ENCODE measurements at regions not wholly inside any gene's neighbourhood (a gene's known extent, or its start where the extent isn't known, plus 50 kb on each side); places are given as distances from the start of the nearest gene placed in this dataset.

DNA sequence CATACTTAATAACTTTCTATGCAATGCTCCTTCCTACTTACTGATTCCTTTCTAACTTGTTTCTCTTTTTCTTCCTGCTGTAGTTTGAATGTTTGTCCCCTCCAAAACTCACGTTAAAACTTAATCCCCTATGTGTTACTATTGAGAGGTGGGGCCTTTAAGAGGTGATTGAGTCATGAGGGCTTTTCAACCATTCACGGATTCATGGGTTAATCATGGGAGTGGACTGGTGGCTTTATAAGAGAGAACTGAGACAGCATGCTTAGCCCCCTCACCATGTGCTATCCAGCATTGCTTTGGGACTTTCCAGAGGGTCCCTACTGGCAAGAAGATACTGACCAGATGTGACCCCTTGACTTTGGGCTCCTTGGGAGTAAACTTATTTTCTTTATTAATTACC, 66.0 kb upstream of the TRIM9 start:
- CTCF ChIA-PET = no interaction called here
- no peak overlapping the region for H3K27ac Mint-ChIP-seq (ENCODE audit: unreplicated experiment)
- H3K9me3 Mint-ChIP-seq (ENCODE audit: low read depth, unreplicated experiment) = no peaks in the 10 kb centered on the region
- H3K4me1 Mint-ChIP-seq (ENCODE audit: low read depth, unreplicated experiment) = no peaks in the 10 kb centered on the region
- DNase-seq = no peak
- intact Hi-C loops (cut with micrococcal nuclease; ENCODE audit: unreplicated experiment) = no loop called here
- TF ChIP-seq, protein P1, sequence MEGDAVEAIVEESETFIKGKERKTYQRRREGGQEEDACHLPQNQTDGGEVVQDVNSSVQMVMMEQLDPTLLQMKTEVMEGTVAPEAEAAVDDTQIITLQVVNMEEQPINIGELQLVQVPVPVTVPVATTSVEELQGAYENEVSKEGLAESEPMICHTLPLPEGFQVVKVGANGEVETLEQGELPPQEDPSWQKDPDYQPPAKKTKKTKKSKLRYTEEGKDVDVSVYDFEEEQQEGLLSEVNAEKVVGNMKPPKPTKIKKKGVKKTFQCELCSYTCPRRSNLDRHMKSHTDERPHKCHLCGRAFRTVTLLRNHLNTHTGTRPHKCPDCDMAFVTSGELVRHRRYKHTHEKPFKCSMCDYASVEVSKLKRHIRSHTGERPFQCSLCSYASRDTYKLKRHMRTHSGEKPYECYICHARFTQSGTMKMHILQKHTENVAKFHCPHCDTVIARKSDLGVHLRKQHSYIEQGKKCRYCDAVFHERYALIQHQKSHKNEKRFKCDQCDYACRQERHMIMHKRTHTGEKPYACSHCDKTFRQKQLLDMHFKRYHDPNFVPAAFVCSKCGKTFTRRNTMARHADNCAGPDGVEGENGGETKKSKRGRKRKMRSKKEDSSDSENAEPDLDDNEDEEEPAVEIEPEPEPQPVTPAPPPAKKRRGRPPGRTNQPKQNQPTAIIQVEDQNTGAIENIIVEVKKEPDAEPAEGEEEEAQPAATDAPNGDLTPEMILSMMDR (IDR thresholded peaks at IDR 0.05; ENCODE audit: unreplicated experiment) = no peak
- BruUV-seq (replicated peaks) = no TSS peak
- H3K36me3 Mint-ChIP-seq (ENCODE audit: insufficient read depth, unreplicated experiment) = no peaks in the 10 kb centered on the region
- H3K27me3 Mint-ChIP-seq (ENCODE audit: unreplicated experiment) = no peaks in the 10 kb centered on the region
- no peak overlapping the region for H3K4me3 Mint-ChIP-seq (ENCODE audit: low read depth, unreplicated experiment)

DNA sequence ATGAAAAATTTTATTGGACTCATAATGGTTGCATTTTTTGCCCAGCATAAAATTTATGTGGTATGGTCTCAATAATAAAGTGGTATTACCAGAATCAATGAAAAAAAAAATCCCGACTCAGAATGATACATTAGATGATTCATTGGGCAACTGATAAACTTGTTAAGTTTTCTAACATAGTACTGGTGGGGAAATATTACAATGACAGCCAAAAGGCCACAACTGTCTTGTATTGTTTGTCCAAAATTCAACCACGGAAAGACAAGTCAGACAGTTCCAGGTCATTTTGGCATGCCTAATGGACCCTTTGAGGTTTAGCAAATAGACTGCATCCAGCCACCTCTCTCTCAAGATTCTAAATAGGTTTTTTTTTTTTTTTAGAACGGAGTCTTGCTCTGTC, 70.5 kb upstream of the TRIM9 start:
- BruUV-seq (replicated peaks) = no TSS peak
- CTCF ChIA-PET = no interaction called here
- DNase-seq = no peak
- intact Hi-C loops (cut with micrococcal nuclease; ENCODE audit: unreplicated experiment) = no loop called here
- no peaks in the 10 kb centered on the region for H3K4me1 Mint-ChIP-seq (ENCODE audit: low read depth, unreplicated experiment)
- H3K9me3 Mint-ChIP-seq (ENCODE audit: low read depth, unreplicated experiment) = no peaks in the 10 kb centered on the region
- TF ChIP-seq, protein P1 (IDR thresholded peaks at IDR 0.05; ENCODE audit: unreplicated experiment) = no peak
- H3K27me3 Mint-ChIP-seq (ENCODE audit: unreplicated experiment) = no peaks in the 10 kb centered on the region
- H3K27ac Mint-ChIP-seq (ENCODE audit: unreplicated experiment) = no peak overlapping the region
- H3K4me3 Mint-ChIP-seq (ENCODE audit: low read depth, unreplicated experiment) = no peak overlapping the region
- H3K36me3 Mint-ChIP-seq (ENCODE audit: insufficient read depth, unreplicated experiment) = no peaks in the 10 kb centered on the region

DNA sequence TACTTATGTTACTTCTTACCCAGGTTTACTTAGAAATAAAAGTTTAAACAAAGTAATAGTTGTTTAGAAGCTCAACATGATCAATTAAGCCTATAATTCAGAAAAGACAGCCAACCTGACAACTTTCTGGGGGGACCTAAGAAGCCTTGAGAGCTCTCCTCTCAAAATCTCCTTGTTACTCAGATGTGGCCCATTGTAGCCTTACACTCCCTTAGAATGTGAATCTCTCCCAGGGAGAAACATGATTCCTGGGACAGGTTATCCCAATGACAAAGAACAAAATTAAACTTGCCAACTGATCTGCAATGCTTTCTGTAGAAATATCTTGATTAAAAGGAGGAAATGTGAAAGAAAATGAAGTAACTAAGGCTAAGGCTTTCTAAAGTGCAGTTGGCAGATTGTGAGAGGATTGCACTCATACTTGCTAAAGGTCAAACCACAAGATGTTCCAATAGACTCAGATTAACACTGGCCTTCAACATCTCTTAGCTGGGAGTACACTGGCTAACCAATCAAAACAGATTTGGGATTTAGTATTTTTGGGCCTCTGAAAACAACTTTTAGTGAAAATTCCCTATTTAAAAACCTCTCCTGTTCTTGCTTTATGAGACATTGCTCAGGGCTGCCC, 72.3 kb upstream of the TMX1 start:
- Mint-ChIP-seq H3K27ac (ENCODE audit: unreplicated experiment) (no peak overlapping the region), H3K27me3 (ENCODE audit: unreplicated experiment) (peaks cover 4% of the 10 kb centered on the region), H3K4me3 (ENCODE audit: low read depth, unreplicated experiment) (no peak overlapping the region), H3K4me1 (ENCODE audit: low read depth, unreplicated experiment) (no peaks in the 10 kb centered on the region), H3K36me3 (ENCODE audit: insufficient read depth, unreplicated experiment) (no peaks in the 10 kb centered on the region), H3K9me3 (ENCODE audit: low read depth, unreplicated experiment) (no peaks in the 10 kb centered on the region)
- no TSS peak for BruUV-seq (replicated peaks)
- intact Hi-C loops (cut with micrococcal nuclease; ENCODE audit: unreplicated experiment) = no loop called here
- DNase-seq = no peak
- CTCF ChIA-PET = no interaction called here
- TF ChIP-seq, protein P1 (IDR thresholded peaks at IDR 0.05; ENCODE audit: unreplicated experiment) = no peak

DNA sequence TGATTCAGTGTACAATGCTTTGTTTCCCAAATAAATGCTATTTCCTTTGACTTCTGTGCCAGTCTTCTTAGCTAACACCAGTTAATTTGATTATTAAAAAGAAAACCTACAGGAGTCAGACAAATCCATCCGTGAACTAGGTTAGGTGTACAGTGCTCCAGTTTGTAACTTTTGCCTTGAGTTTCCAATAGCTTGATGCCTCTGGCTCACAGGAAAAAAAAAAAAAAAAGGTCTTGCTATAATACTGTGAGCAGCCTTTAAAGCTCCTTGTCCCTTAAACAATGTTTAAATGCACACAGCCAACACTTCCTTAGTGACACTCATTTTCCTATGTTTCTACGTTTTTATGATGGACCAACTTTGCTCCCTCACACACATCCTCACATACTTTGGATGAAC, 71.8 kb upstream of the TMX1 start:
- H3K9me3 Mint-ChIP-seq (ENCODE audit: low read depth, unreplicated experiment) = no peaks in the 10 kb centered on the region

More for the DNA sequence above, 71.8 kb upstream of the TMX1 start:
- Mint-ChIP-seq H3K27ac (ENCODE audit: unreplicated experiment) (no peak overlapping the region), H3K27me3 (ENCODE audit: unreplicated experiment) (peaks cover 10% of the 10 kb centered on the region), H3K4me3 (ENCODE audit: low read depth, unreplicated experiment) (no peak overlapping the region), H3K4me1 (ENCODE audit: low read depth, unreplicated experiment) (no peaks in the 10 kb centered on the region), H3K36me3 (ENCODE audit: insufficient read depth, unreplicated experiment) (no peaks in the 10 kb centered on the region)
- intact Hi-C loops (cut with micrococcal nuclease; ENCODE audit: unreplicated experiment) = no loop called here
- no TSS peak for BruUV-seq (replicated peaks)
- TF ChIP-seq, protein P1 (IDR thresholded peaks at IDR 0.05; ENCODE audit: unreplicated experiment) = no peak
- CTCF ChIA-PET = no interaction called here
- DNase-seq = no peak
